ENCODE measurements at regions not wholly inside any gene's neighbourhood (a gene's known extent, or its start where the extent isn't known, plus 50 kb on each side); places are given as distances from the start of the nearest gene placed in this dataset.

- TF ChIP-seq RXRA (IDR thresholded peaks at IDR 0.05; ENCODE audit: insufficient read depth, low read depth, low read length) (no peak), SP4 (IDR thresholded peaks at IDR 0.05; ENCODE audit: low read length) (no peak), POLR2A (IDR thresholded peaks at IDR 0.05; ENCODE audit: control extremely low read depth in 1 of 2, low read depth in 2 of 2, low read length in 2 of 2) (no peak), SAP30 (IDR thresholded peaks at IDR 0.05; ENCODE audit: insufficient read depth, insufficient replicate concordance, low read length) (no peak), PHF8 (conservative IDR thresholded peaks at IDR 0.05; ENCODE audit: low read depth, low read length) (no peak), ZNF274 (IDR thresholded peaks at IDR 0.05; ENCODE audit: borderline replicate concordance, extremely low read depth, low read length) (no peak), YY1 (IDR thresholded peaks at IDR 0.05; ENCODE audit: low read depth, low read length) (no peak), E2F6 (IDR thresholded peaks at IDR 0.05) (no peak), GABPA (IDR thresholded peaks at IDR 0.05; ENCODE audit: borderline replicate concordance, insufficient read depth, low read length) (no peak), SP2 (IDR thresholded peaks at IDR 0.05; ENCODE audit: low read length) (no peak), CBX5 (IDR thresholded peaks at IDR 0.05; ENCODE audit: low read depth, low read length) (no peak), KDM4A (IDR thresholded peaks at IDR 0.05; ENCODE audit: low read depth, low read length, severe bottlenecking) (no peak)
Measured at GRCh38 chr5:101997235-101997634, 298.8 kb downstream of the SLCO4C1 start (continued).

All from H1 (cell line).